RWPE2 (cell line): ENCODE measurements at regions not wholly inside any gene's neighbourhood (a gene's known extent, or its start where the extent isn't known, plus 50 kb on each side); places are given as distances from the start of the nearest gene placed in this dataset.

Experiments
- ATAC-seq: fragments of 200-7000 bp; cut with Tn5 transposase; 3 replicates; pipeline ENCODE4 v1.9.1; 2021; ENCODE audit warnings: low read depth
- DNase-seq: peaks from one replicate; pipeline ENCODE4 v3.0.0-alpha.2; 2020; ENCODE audit warnings: low spot score
- H3K27ac ChIP-seq: fragments of 450-650 bp; 2 replicates; pipeline ENCODE4 v1.5.1; 2017; ENCODE audit warnings: mild to moderate bottlenecking; ENCODE audit not compliant: poor library complexity, severe bottlenecking
- H3K27me3 ChIP-seq: fragments of 250-450 bp; sonication (Bioruptor Pico); 2 replicates; pipeline ENCODE4 v1.5.1; 2021; ENCODE audit warnings: mild to moderate bottlenecking, moderate library complexity; ENCODE audit not compliant: insufficient read depth, poor library complexity, severe bottlenecking
- H3K36me3 ChIP-seq: fragments of 250-450 bp; sonication (Bioruptor Pico); 2 replicates; pipeline ENCODE4 v1.5.1; 2020; ENCODE audit warnings: low read depth, mild to moderate bottlenecking, moderate library complexity
- H3K4me1 ChIP-seq: fragments of 250-450 bp; sonication (Bioruptor Pico); 2 replicates; pipeline ENCODE4 v1.5.1; 2021; ENCODE audit warnings: mild to moderate bottlenecking, moderate library complexity; ENCODE audit not compliant: insufficient read depth, poor library complexity, severe bottlenecking
- H3K4me3 ChIP-seq: fragments of 250-450 bp; sonication (Bioruptor Pico); 2 replicates; pipeline ENCODE4 v1.5.1; 2021; ENCODE audit warnings: mild to moderate bottlenecking, moderate library complexity; ENCODE audit not compliant: severe bottlenecking
- H3K9me3 ChIP-seq: fragments of 250-450 bp; sonication (Bioruptor Pico); 2 replicates; pipeline ENCODE4 v1.5.1; 2021; ENCODE audit warnings: mild to moderate bottlenecking, moderate library complexity; ENCODE audit not compliant: severe bottlenecking
- CTCF ChIP-seq: fragments of 450-650 bp; IDR thresholded peaks from one replicate; pipeline ENCODE4 v1.5.1; 2017; ENCODE audit warnings: mild to moderate bottlenecking, moderate library complexity; ENCODE audit not compliant: poor library complexity, severe bottlenecking

DNA sequence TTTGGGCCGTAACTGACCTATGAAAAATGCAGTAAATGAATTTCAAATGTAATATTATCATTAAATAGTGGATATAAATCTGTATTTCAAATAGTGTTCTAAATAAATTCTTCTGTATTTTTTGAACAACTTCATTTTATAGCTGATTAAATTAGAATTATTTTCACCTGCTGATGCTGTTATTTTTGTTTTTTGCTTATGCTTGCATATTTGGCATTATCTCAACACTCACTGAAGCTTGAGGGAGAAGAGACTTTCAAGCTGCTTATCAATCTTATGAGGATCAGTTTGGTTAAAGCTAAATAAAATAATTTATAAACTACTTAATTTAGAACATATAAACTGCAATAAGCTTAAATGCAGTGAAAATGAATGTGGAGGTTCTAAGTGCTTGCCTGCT, 251.3 kb upstream of the PCDH9 start:
- no peaks in the 10 kb centered on the region for H3K4me1 ChIP-seq
- peaks cover 3% of the 10 kb centered on the region for H3K9me3 ChIP-seq
- ATAC-seq (no peak), DNase-seq (no peak)
- H3K27me3 ChIP-seq, result peaks cover 3% of the 10 kb centered on the region
- no peak overlapping the region for H3K4me3 ChIP-seq
- no peaks in the 10 kb centered on the region for H3K36me3 ChIP-seq
- H3K27ac ChIP-seq, result no peak overlapping the region
- no peak for TF ChIP-seq CTCF

- H3K9me3 ChIP-seq, result no peaks in the 10 kb centered on the region
- no peak for DNase-seq
- ATAC-seq, result no peak
- H3K27ac ChIP-seq, result no peak overlapping the region
- no peaks in the 10 kb centered on the region for H3K4me1 ChIP-seq
- H3K36me3 ChIP-seq, result no peaks in the 10 kb centered on the region
- no peak overlapping the region for H3K4me3 ChIP-seq
- no peaks in the 10 kb centered on the region for H3K27me3 ChIP-seq
- no peak for TF ChIP-seq CTCF
Measured at GRCh38 chr13:67474115-67474514, 244.0 kb upstream of the PCDH9 start.

DNA sequence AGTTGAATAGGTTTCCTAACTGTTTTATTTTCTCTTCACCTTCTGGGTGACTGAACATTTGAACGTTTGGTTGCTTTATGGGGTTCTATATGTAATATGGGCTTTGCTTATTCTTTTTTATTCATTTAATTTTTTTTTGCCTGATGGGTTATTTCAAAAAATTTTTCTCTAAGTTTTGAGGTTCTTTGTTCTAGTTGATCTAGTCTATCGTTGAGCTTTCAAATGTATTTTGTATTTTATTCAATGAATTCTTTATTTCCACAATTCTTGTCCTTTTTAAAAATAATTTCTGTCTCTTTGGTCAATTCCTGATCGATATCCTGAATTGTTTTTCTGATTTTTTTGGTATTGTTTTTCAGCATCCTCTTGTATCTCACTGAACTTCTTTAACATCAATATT, 239.5 kb upstream of the PCDH9 start:
- TF ChIP-seq CTCF, result no peak
- no peaks in the 10 kb centered on the region for H3K4me1 ChIP-seq
- no peaks in the 10 kb centered on the region for H3K27me3 ChIP-seq
- no peak overlapping the region for H3K27ac ChIP-seq
- no peak overlapping the region for H3K4me3 ChIP-seq
- ATAC-seq, result no peak
- H3K9me3 ChIP-seq, result no peaks in the 10 kb centered on the region
- no peak for DNase-seq
- H3K36me3 ChIP-seq, result no peaks in the 10 kb centered on the region

DNA sequence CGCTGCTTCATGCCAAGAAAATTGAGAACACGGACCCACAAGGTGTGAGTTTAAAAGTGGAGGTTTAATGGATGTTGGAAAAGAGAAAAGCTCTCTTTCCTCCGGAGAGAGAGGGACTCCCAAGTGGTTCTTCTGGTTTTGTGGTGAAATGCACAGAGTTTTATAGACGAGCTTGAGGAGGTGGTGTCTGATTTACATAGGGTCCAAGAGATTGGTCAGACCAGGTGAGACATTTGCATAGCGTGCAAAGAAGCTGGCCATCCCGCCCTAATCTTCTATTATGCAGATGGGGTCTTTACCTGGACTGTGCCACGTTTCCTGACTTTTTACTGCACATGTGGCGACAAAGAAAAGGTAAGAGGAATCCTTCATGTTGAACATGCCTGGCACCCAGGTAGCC, 236.4 kb upstream of the PCDH9 start:
- Histone ChIP-seq H3K9me3 (no peaks in the 10 kb centered on the region), H3K4me1 (no peaks in the 10 kb centered on the region), H3K4me3 (no peak overlapping the region), H3K36me3 (no peaks in the 10 kb centered on the region), H3K27me3 (no peaks in the 10 kb centered on the region), H3K27ac (no peak overlapping the region)
- ATAC-seq, result no peak
- TF ChIP-seq CTCF, result no peak
- DNase-seq, result no peak

- TF ChIP-seq CTCF, result no peak
- H3K4me1 ChIP-seq, result no peaks in the 10 kb centered on the region
- no peaks in the 10 kb centered on the region for H3K36me3 ChIP-seq
- no peaks in the 10 kb centered on the region for H3K27me3 ChIP-seq
- H3K9me3 ChIP-seq, result no peaks in the 10 kb centered on the region
- no peak for ATAC-seq
- H3K27ac ChIP-seq, result no peak overlapping the region
- DNase-seq, result no peak
- no peak overlapping the region for H3K4me3 ChIP-seq
Measured at GRCh38 chr13:67464154-67464553, 234.0 kb upstream of the PCDH9 start.
